ENCODE measurements at regions not wholly inside any gene's neighbourhood (a gene's known extent, or its start where the extent isn't known, plus 50 kb on each side); places are given as distances from the start of the nearest gene placed in this dataset.

DNA sequence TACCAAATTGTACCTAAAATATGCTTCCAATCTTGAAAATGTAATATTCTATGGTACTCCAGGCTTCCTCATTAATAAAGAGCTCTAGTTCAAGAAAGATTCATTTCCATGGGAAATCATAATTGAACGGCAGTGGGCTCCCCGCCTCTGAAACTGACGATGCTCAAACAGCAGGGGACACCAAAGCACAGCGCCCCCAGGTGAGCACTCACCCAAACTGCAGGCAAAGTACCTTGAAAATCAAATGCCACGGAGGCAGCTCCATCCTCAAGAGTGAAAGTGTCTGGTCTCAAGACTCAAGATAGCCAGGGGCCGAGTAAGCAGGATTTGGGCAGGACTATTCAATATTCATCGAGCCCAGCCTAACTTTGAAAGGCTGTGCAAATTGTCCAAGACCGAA is 217.4 kb upstream of the TNRC6C start:
- TF ChIP-seq, protein P1, sequence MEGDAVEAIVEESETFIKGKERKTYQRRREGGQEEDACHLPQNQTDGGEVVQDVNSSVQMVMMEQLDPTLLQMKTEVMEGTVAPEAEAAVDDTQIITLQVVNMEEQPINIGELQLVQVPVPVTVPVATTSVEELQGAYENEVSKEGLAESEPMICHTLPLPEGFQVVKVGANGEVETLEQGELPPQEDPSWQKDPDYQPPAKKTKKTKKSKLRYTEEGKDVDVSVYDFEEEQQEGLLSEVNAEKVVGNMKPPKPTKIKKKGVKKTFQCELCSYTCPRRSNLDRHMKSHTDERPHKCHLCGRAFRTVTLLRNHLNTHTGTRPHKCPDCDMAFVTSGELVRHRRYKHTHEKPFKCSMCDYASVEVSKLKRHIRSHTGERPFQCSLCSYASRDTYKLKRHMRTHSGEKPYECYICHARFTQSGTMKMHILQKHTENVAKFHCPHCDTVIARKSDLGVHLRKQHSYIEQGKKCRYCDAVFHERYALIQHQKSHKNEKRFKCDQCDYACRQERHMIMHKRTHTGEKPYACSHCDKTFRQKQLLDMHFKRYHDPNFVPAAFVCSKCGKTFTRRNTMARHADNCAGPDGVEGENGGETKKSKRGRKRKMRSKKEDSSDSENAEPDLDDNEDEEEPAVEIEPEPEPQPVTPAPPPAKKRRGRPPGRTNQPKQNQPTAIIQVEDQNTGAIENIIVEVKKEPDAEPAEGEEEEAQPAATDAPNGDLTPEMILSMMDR (CRISPR knock-in tag; IDR thresholded peaks at IDR 0.05) = peak; percentile 50
- TF ChIP-seq STAG1 (CRISPR knock-in tag; IDR thresholded peaks at IDR 0.05) (peak; percentile 36), ZNF674 (CRISPR knock-in tag; IDR thresholded peaks at IDR 0.05; ENCODE audit: low read depth) (no peak)
- TF ChIP-seq, protein P2, sequence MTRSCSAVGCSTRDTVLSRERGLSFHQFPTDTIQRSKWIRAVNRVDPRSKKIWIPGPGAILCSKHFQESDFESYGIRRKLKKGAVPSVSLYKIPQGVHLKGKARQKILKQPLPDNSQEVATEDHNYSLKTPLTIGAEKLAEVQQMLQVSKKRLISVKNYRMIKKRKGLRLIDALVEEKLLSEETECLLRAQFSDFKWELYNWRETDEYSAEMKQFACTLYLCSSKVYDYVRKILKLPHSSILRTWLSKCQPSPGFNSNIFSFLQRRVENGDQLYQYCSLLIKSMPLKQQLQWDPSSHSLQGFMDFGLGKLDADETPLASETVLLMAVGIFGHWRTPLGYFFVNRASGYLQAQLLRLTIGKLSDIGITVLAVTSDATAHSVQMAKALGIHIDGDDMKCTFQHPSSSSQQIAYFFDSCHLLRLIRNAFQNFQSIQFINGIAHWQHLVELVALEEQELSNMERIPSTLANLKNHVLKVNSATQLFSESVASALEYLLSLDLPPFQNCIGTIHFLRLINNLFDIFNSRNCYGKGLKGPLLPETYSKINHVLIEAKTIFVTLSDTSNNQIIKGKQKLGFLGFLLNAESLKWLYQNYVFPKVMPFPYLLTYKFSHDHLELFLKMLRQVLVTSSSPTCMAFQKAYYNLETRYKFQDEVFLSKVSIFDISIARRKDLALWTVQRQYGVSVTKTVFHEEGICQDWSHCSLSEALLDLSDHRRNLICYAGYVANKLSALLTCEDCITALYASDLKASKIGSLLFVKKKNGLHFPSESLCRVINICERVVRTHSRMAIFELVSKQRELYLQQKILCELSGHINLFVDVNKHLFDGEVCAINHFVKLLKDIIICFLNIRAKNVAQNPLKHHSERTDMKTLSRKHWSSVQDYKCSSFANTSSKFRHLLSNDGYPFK (CRISPR knock-in tag; IDR thresholded peaks at IDR 0.05; ENCODE audit: borderline replicate concordance) = no peak
- H3K9me3 ChIP-seq (ENCODE audit: low read length) = no peaks in the 10 kb centered on the region
- intact Hi-C loops (cut with micrococcal nuclease; ENCODE audit: unreplicated experiment) = no loop called here
- peaks cover 9 to 78% of the 10 kb centered on the region in 2 experiments; a peak in 4 of 5 replicates for H3K27me3 ChIP-seq (ENCODE audit: control insufficient read depth in 1 of 2, insufficient read depth in 2 of 2, low read length in 2 of 2)
- H3K4me1 ChIP-seq (ENCODE audit: insufficient read depth, low read length) = no peaks in the 10 kb centered on the region
- FAIRE-seq (no peak), DNase-seq (ENCODE audit: low spot score) (no peak), ATAC-seq (no peak)
- in situ Hi-C loops (cut with HindIII; ENCODE audit: extremely low pct_ligation_motif_present, low pct_unique_long_range_greater_than_20kb) = no loop called here
- POLR2A ChIA-PET = no interaction called here
- 3% methylated on average over 8 of the region's 8 CpGs for WGBS (ENCODE audit: low lambda C conversion rate)
- BruUV-seq (replicated peaks) = no TSS peak
- no peaks in the 10 kb centered on the region for H4K20me1 ChIP-seq (ENCODE audit: insufficient read depth, low read length)
- H3K4me3 ChIP-seq (replicated peaks in 1 of 3; ENCODE audit: insufficient read depth in 1 of 3, low read depth in 2 of 3, low read length in 3 of 3) = no peak overlapping the region
- no peak overlapping the region for H3K9ac ChIP-seq (ENCODE audit: insufficient read depth, low read depth, low read length)
- H3K27ac ChIP-seq (ENCODE audit: extremely low read length, insufficient read depth, low read length) = no peak overlapping the region
- H2AFZ ChIP-seq (ENCODE audit: low read length) = no peak overlapping the region
- CTCF ChIA-PET (ENCODE audit: low intra/inter-chr PET ratio, low total read pairs) = interaction anchor here (1.3 kb wide), 1 partner anchor 199 kb away, joined by 4 read pairs; no protein-coding TSS in a partner anchor
- no peak overlapping the region for H3K4me2 ChIP-seq (ENCODE audit: low read depth, low read length)
- H3K79me2 ChIP-seq (ENCODE audit: insufficient read depth, low read length) = no peaks in the 10 kb centered on the region
- no peaks in the 10 kb centered on the region for H3K36me3 ChIP-seq (replicated peaks in 1 of 2; ENCODE audit: control insufficient read depth in 1 of 2, insufficient read depth in 2 of 2, low read length in 2 of 2)

Data from HepG2 (cell line).